Stimulated activated memory B cell treated with anti-CD40 and anti-IgM and Interleukin-4, amounts not matched to agents 10 μg/mL and 1 μg/mL and 100 μg/mL, for 72 hours (primary cell): ENCODE measurements at regions not wholly inside any gene's neighbourhood (a gene's known extent, or its start where the extent isn't known, plus 50 kb on each side); places are given as distances from the start of the nearest gene placed in this dataset.
A peak's percentile ranks its signal among the peaks of the same experiment; 100 is the strongest.

Source experiments
- ATAC-seq: fragments of 150-1000 bp; cut with Tn5 transposase; 2 replicates; pipeline ENCODE4 v1.10.0; 2021
- H3K27ac Mint-ChIP-seq: one replicate; pipeline ENCODE4 v1.8.0; 2022; ENCODE audit warnings: mild to moderate bottlenecking, mixed read lengths
- H3K27me3 Mint-ChIP-seq: one replicate; pipeline ENCODE4 v1.8.0; 2022; ENCODE audit warnings: mixed read lengths
- H3K36me3 Mint-ChIP-seq: one replicate; pipeline ENCODE4 v1.8.0; 2022; ENCODE audit warnings: mixed read lengths
- H3K4me1 Mint-ChIP-seq: one replicate; pipeline ENCODE4 v1.8.0; 2022; ENCODE audit warnings: mixed read lengths
- H3K4me3 Mint-ChIP-seq: one replicate; pipeline ENCODE4 v1.8.0; 2022; ENCODE audit warnings: mild to moderate bottlenecking, moderate library complexity, mixed read lengths
- H3K9me3 Mint-ChIP-seq: one replicate; pipeline ENCODE4 v1.8.0; 2022; ENCODE audit warnings: mixed read lengths

DNA sequence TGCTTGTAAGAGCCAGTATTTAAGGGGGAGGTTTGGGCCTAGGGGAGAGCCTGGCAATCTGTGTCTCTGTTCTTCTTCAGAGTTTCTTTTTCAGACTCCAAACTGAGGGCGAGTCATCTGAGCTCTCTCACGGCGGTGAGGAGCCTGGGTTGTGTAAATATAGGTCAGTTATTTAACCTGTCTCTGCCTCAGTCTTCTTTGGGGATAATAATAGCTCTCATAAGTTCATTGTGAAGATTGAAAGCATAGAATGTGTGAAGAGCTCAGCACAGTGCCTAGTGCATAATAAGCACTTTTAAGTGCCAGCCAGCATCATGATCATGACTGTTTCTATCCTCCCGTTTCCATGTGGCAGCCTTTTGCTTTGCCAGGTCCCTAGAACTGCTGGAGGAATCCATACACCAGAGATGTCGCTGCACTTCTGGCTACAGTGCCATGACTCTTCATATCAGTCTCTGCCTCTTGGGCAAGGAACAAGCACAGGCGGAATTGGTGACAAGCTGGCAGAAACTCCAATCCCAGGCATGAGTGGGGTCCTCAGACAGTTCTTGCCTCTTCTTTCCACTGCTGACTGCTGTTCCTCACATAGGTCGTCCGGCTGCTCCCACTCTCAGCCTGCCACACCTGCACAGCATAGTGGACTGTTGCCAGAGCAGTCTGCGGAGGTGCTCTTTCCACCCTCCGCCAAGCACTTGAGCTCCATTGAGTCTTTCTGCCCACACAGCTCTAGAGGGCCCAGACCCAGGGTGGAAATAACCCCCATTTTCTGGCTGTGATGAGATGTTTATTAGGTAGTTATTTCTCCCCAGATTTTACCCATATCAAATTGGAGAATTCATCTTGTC, 103.7 kb upstream of the MAML3 start:
- no peak overlapping the region for H3K27ac Mint-ChIP-seq
- ATAC-seq, result no peak
- H3K36me3 Mint-ChIP-seq, result no peaks in the 10 kb centered on the region
- no peak overlapping the region for H3K4me3 Mint-ChIP-seq
- peaks cover 65% of the 10 kb centered on the region for H3K27me3 Mint-ChIP-seq
- no peaks in the 10 kb centered on the region for H3K9me3 Mint-ChIP-seq
- no peaks in the 10 kb centered on the region for H3K4me1 Mint-ChIP-seq

GRCh38 chr4:140256941-140257340, 103.0 kb upstream of the MAML3 start:
- Mint-ChIP-seq H3K9me3 (no peaks in the 10 kb centered on the region), H3K4me3 (no peak overlapping the region), H3K36me3 (no peaks in the 10 kb centered on the region), H3K27me3 (peaks cover 62% of the 10 kb centered on the region), H3K4me1 (peaks cover 3% of the 10 kb centered on the region), H3K27ac (no peak overlapping the region)
- no peak for ATAC-seq

DNA sequence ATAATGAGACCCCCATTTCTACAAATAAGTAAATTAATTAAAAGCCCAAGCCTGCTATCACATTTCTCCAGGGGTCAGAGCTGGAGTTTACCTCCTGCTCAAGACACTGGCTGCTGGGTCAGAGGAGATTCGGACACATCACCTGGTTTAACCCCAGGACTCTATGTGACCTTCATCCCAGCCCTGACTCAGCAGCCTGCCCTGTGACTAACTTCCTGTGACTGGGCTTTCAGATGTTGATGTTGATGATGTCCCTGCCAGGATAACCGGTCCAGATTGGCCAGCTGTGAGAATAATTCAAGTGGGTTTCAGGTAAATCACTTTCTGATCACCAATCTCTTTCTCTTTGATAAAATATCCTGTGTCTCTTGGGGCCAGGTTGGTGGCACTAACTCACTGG, 102.4 kb upstream of the MAML3 start:
- H3K9me3 Mint-ChIP-seq, result no peaks in the 10 kb centered on the region
- H3K4me1 Mint-ChIP-seq, result peaks cover 7% of the 10 kb centered on the region
- H3K4me3 Mint-ChIP-seq, result no peak overlapping the region
- H3K27ac Mint-ChIP-seq, result no peak overlapping the region
- no peaks in the 10 kb centered on the region for H3K36me3 Mint-ChIP-seq
- no peak for ATAC-seq
- peaks cover 62% of the 10 kb centered on the region for H3K27me3 Mint-ChIP-seq

DNA sequence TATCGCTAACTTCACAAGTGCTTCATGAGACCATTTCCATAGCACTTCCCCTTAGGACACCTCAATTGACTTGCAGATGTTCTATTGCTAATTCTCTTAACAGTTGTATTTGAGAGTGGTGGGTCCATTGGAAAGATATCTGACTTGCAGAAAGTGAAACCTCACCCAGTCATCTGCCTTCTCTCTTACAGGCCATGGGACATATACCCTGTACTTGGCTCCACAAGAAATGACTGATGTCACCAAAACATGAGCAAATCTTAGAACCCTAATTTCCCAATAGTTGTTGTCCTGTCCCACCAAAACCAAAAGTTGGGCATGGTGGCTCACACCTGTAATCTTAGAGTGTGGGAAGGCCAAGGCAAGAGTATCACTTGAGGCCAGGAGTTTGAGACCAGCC, 101.9 kb upstream of the MAML3 start:
- Mint-ChIP-seq H3K4me3 (no peak overlapping the region), H3K4me1 (peaks cover 7% of the 10 kb centered on the region), H3K36me3 (no peaks in the 10 kb centered on the region), H3K27ac (no peak overlapping the region), H3K9me3 (no peaks in the 10 kb centered on the region), H3K27me3 (peaks cover 62% of the 10 kb centered on the region)
- ATAC-seq, result no peak

- H3K27me3 Mint-ChIP-seq, result peaks cover 58% of the 10 kb centered on the region
- H3K36me3 Mint-ChIP-seq, result no peaks in the 10 kb centered on the region
- no peak overlapping the region for H3K27ac Mint-ChIP-seq
- peaks cover 7% of the 10 kb centered on the region for H3K4me1 Mint-ChIP-seq
- no peak overlapping the region for H3K4me3 Mint-ChIP-seq
- no peak for ATAC-seq
- no peaks in the 10 kb centered on the region for H3K9me3 Mint-ChIP-seq
Measured at GRCh38 chr4:140255467-140255866, 101.5 kb upstream of the MAML3 start.

DNA sequence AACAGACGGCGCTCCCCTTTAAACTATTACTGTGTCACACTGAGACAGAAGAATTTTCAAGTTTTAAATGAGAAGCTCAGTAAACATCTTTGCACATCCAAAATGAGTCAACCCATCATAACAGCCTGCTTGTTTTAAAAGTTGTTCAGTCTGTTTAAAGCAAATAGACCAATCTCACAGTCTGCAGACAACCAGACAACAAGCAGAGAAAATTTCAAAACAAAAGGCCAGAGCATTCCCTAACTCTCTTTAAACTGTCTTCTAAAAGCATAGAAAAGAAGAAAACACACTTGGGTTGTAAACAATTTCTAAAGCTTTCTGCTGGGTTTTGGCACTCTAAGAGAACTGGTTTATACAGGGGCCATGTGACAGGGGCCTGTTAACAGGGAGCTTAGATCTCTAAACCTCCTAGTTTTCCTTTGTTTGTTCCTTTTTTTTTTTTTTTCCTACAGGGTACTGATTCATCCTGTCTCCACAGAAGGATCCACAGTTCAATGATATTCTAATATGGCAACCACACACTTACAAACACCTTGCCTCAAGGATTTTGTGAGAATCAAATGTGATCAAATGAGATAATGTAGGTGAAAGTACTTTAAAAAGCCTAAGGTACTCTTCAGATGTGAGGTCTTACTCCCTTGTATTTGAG, 100.8 kb upstream of the MAML3 start:
- H3K27ac Mint-ChIP-seq, result no peak overlapping the region
- no peaks in the 10 kb centered on the region for H3K36me3 Mint-ChIP-seq
- no peak for ATAC-seq
- no peaks in the 10 kb centered on the region for H3K9me3 Mint-ChIP-seq
- H3K4me3 Mint-ChIP-seq, result no peak overlapping the region
- H3K4me1 Mint-ChIP-seq, result peaks cover 7% of the 10 kb centered on the region
- peaks cover 53% of the 10 kb centered on the region for H3K27me3 Mint-ChIP-seq

GRCh38 chr4:140253556-140254027, 99.6 kb upstream of the MAML3 start:
- H3K27ac Mint-ChIP-seq, result no peak overlapping the region
- H3K4me1 Mint-ChIP-seq, result peaks cover 7% of the 10 kb centered on the region
- peak overlapping the region; percentile 67 for H3K4me3 Mint-ChIP-seq
- peaks cover 42% of the 10 kb centered on the region for H3K27me3 Mint-ChIP-seq
- H3K36me3 Mint-ChIP-seq, result no peaks in the 10 kb centered on the region
- no peaks in the 10 kb centered on the region for H3K9me3 Mint-ChIP-seq
- no peak for ATAC-seq

GRCh38 chr4:140252742-140253555, 99.0 kb upstream of the MAML3 start:
- peaks cover 7% of the 10 kb centered on the region for H3K4me1 Mint-ChIP-seq
- H3K27me3 Mint-ChIP-seq, result peaks cover 35% of the 10 kb centered on the region
- H3K27ac Mint-ChIP-seq, result no peak overlapping the region
- peak; percentile 73 for ATAC-seq
- no peaks in the 10 kb centered on the region for H3K36me3 Mint-ChIP-seq
- no peaks in the 10 kb centered on the region for H3K9me3 Mint-ChIP-seq
- peak overlapping the region; percentile 67 for H3K4me3 Mint-ChIP-seq

DNA sequence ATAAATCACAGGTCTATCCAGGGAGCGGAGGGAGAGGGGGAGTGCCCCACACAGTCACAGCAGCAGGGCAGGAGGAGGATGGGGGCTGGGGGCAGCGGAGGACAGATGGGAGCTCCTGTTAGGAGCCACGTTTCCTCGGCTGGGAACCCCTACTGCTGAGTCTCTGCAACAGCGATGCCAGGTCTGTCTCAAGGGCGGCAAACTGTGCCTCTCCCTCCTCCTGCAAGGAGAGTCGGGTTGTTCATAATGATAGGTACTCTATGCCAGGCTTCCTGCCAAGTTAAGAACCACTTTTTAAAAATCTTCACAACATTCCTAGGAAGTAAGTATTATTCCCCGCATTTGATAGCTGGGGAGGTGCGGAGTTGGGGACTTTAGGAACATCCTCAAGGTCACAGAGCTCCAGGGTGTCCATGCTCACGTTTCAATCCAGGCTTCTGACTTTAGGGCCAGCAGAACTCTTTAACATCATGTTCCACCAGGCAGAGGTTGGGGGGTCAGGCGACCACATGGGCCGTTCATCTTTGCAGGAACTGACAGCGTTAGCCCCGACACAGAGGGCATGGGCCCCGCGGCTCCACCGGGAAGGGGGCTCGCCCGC, 98.3 kb upstream of the MAML3 start:
- ATAC-seq, result no peak

GRCh38 chr4:140251571-140251970, 97.6 kb upstream of the MAML3 start:
- Mint-ChIP-seq H3K4me1 (peaks cover 7% of the 10 kb centered on the region), H3K9me3 (no peaks in the 10 kb centered on the region), H3K36me3 (no peaks in the 10 kb centered on the region), H3K27me3 (peaks cover 24% of the 10 kb centered on the region), H3K27ac (no peak overlapping the region), H3K4me3 (no peak overlapping the region)
- no peak for ATAC-seq

More for the DNA sequence above, 98.3 kb upstream of the MAML3 start:
- Mint-ChIP-seq H3K4me1 (peaks cover 7% of the 10 kb centered on the region), H3K36me3 (no peaks in the 10 kb centered on the region), H3K27me3 (peaks cover 28% of the 10 kb centered on the region), H3K4me3 (peak overlapping the region; percentile 58), H3K27ac (no peak overlapping the region), H3K9me3 (no peaks in the 10 kb centered on the region)

DNA sequence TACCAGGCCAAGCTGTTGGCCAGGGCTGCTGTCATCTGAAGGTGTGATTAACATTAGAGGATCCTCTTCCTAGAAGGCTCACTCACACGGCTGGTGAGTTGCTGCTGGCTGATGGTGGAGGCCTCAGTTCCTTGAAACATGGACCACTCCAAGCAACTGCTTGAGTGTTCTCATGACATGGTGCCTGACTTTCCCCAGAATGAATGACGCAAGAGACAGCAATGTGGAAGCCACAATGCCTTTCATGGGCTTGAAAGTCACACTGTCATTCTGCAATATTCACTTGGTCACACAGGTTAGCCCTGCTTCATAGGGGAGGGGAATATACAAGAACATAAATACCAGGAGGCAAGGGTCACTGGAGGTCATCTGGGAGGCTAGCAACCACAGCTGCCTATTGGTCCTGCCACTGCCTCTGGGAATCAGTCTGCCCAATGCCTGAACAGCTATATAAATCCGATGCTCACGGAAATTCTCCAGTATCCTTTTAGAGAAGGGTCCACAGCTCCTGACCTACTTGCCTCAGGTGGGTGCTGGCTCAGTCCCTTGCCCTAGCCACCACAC, 97.1 kb upstream of the MAML3 start:
- H3K4me1 Mint-ChIP-seq, result peaks cover 7% of the 10 kb centered on the region
- no peak overlapping the region for H3K27ac Mint-ChIP-seq
- no peaks in the 10 kb centered on the region for H3K36me3 Mint-ChIP-seq
- no peak overlapping the region for H3K4me3 Mint-ChIP-seq
- peaks cover 24% of the 10 kb centered on the region for H3K27me3 Mint-ChIP-seq
- H3K9me3 Mint-ChIP-seq, result no peaks in the 10 kb centered on the region
- ATAC-seq, result no peak

- no peak overlapping the region for H3K27ac Mint-ChIP-seq
- peaks cover 16% of the 10 kb centered on the region for H3K27me3 Mint-ChIP-seq
- no peak for ATAC-seq
- H3K36me3 Mint-ChIP-seq, result no peaks in the 10 kb centered on the region
- no peaks in the 10 kb centered on the region for H3K9me3 Mint-ChIP-seq
- peaks cover 7% of the 10 kb centered on the region for H3K4me1 Mint-ChIP-seq
- no peak overlapping the region for H3K4me3 Mint-ChIP-seq
Measured at GRCh38 chr4:140249351-140249750, 95.4 kb upstream of the MAML3 start.

DNA sequence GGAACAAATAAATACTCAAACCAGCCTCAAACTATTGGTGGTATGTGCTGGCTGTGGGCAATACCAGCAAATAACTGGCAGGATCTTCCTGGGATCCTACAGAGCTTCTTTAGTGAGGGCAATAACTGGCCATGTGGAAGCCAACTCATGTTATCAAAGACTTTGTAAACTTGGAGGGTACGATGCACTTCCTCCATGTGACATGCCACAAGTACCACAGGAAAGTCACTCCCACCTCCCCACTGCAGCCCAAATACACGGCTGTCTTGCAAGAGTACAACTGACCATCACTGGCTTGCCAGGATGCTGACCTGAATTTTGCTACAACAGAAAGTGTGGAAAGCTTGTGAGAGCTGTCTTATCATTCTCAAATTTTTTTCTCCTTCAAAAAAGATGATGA, 93.3 kb upstream of the MAML3 start:
- Mint-ChIP-seq H3K4me3 (no peak overlapping the region), H3K27me3 (peaks cover 13% of the 10 kb centered on the region), H3K4me1 (peaks cover 26% of the 10 kb centered on the region), H3K36me3 (no peaks in the 10 kb centered on the region), H3K9me3 (no peaks in the 10 kb centered on the region), H3K27ac (no peak overlapping the region)
- no peak for ATAC-seq

GRCh38 chr4:140246216-140246615, 92.2 kb upstream of the MAML3 start:
- Mint-ChIP-seq H3K9me3 (no peaks in the 10 kb centered on the region), H3K27ac (no peak overlapping the region), H3K4me3 (no peak overlapping the region), H3K4me1 (peaks cover 23% of the 10 kb centered on the region), H3K27me3 (peaks cover 2% of the 10 kb centered on the region), H3K36me3 (no peaks in the 10 kb centered on the region)
- no peak for ATAC-seq

DNA sequence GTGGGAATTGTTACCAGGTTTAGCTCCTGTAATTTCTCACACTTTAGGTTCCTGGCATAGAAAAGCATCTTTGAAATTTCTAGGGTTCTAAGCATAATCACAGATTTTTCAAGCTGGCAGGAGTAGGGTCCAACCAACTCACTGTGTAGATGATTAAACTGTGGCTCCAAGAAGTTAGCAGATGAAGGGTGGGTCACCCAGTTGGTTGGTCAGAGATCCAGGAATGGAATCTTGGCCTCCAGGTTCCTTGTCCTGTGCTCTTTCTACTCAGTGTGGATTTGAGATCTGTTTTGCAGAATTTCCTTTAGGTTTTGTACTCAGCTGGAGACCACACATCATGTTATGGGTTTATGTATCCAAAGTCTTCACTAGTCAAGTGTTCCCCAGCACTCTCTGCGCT, 90.3 kb upstream of the MAML3 start:
- Mint-ChIP-seq H3K9me3 (no peaks in the 10 kb centered on the region), H3K36me3 (no peaks in the 10 kb centered on the region), H3K4me1 (peaks cover 23% of the 10 kb centered on the region), H3K27me3 (peaks cover 12% of the 10 kb centered on the region), H3K4me3 (no peak overlapping the region), H3K27ac (no peak overlapping the region)
- no peak for ATAC-seq
